ENCODE measurements at regions not wholly inside any gene's neighbourhood (a gene's known extent, or its start where the extent isn't known, plus 50 kb on each side); places are given as distances from the start of the nearest gene placed in this dataset.

DNA sequence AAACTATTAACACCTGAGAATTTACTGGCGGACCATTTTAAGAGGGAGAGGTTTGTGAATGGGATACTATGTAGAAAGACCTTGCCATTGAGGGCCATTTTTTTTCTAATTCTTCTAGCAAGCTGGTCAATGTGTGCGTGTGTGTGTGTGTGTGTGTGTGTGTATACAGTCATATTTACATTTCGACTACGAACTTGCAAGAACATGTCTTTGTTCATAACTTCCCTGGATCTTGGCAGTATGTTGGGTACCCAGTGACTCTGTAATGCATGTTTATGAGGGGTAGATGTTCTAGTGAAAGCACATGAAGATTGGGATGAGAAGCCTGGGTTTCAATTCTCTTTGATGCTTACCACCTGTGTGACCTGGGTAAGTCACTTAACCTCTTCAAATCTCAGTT lies 133.6 kb downstream of the UBE2E3 start:
- no peak for DNase-seq

DNA sequence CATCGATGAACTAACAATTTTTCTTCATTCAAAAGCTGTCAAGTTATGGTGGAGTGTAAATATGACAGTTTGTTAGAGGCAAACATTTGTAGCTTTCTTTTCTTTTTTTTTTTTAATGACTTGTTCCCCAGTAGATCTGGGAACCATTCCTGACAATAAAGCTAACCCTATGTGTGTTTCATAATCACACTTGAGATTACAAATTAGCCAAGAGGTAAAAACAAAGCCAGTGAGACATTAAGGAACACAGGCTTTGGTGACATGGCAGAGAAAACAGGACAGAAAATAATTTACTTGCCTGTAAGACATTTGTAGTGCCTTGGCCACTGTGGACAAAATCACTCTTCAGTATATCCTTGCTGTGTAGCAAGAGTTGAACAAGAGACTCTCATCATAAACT lies 135.9 kb downstream of the UBE2E3 start:
- DNase-seq = no peak

DNA sequence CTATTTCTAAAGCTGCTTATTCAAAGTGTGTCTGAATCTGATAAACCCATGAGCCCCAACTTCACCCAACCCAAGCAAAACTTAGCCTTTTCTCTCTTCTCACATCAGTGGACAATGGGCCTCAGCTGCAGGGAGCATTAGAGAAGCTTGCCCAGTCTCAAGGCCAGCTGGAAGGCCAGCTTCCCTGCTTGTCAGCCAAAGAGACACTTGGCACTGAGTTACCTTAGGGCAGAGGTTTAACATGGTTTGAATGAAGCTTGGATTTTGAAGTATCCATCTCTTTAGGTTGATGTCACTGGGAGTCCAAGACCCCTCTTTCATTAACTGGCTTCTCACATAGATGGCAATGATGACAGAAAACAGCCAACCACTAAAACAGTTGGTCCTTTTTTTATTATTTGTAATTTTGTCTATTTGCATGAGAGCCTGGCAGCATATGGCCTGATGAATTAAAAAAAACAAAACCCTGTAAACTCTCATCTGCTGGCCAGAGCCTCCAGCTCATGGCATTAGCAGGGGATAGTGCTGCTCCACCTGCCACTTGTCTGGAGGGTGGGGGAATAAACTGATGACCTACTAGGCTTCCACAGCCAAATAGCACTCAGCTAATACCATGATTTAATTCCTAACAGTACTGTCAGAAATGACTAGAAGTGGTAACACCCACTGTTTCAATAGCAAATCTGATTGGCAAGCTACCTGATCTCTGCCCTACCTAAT lies 137.0 kb downstream of the UBE2E3 start:
- peak; percentile 16 for DNase-seq

DNA sequence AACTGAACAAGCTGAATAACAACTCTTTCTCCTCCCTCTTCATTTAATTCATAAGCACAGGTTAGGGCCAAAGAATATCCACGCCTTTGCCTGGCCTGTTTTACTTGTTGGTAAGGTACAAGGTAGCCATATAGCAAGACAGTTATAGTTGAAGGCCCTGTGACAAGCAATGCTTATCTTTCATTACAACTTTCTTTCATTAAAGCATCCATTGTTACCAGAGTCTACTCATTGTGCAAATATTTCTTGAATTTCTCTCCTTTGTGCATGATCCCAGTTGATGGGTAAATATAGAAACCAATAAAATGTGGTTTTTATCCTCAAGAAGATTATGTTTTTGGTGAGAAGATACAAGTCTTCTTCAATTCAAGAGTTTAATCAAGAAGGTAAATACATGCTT lies 140.2 kb downstream of the UBE2E3 start:
- DNase-seq = no peak

DNA sequence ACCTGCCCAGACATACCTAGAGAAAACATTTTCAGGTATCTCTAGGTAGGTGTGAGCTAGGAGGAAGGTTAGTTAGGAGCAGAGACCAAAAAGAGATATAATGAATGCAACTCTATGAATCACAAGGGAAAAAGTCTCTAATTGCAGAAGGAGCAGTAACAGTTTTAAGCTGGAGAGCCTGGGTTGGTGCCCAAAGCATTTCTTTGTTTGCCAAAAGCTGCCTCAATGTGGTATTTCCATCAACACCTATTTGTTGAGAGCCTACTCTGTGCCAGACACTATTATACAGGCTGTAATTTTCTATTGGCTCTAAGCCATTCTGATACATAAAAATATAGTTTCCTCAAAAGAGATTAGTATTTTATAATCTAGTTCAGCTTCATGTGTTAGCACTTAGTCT lies 141.6 kb downstream of the UBE2E3 start:
- no peak for DNase-seq

DNA sequence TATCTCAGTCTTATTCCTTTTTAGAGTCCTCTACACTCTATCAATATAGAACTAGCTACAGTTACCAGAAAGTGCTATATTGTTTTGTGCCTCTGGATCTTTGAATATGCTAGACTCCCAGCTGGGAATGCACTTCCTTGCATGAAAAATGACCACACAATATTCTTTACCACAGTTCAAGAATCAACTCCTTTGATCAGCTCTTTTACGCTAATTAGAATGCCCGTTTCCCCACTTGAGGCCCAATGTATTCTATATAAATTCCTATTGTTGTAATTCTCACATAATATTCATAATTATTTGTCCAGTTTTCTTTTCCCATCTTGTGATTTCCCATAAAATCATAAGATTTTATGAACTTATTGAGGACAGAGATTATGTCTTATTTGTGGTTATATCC lies 142.2 kb downstream of the UBE2E3 start:
- no peak for DNase-seq

DNA sequence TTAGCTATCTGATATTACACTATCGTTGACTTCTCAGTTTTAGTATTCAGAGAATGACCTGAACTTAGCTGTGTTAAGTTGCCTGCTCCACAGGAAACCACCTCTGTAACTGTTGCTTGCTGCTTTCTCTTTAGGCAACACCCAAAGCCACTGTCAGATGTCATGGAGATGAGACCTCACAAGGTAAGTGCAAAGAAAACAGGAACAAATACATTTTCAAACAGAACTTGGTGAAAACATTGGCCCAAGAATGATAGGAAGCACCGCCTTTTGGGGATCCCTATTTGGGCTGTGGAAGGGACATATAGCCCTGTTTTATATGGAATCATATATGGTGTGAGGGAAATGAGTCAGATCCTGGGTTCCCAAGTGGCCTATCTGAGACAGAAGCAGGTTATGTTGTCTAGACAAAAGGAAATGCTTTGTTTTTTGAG lies 143.4 kb downstream of the UBE2E3 start:
- DNase-seq = no peak

DNA sequence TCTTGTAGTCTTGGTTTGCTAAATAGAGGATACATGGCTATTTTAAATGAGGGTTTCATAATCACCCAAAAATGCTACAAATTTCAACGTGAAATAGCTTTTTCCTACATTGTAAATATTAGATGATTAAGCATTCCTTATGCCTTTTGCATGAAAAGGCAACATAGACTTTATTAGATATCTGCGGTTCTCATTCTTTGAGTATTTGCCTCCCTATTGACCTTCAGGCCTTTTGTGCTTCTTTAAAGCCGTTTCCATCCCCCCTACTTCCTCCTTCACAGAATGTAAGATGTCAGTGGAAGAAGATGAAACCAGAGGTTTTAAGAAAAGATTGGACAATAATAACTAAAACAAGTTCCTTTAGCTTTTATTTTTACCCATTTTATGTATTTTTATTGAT lies 144.1 kb downstream of the UBE2E3 start:
- no peak for DNase-seq

DNA sequence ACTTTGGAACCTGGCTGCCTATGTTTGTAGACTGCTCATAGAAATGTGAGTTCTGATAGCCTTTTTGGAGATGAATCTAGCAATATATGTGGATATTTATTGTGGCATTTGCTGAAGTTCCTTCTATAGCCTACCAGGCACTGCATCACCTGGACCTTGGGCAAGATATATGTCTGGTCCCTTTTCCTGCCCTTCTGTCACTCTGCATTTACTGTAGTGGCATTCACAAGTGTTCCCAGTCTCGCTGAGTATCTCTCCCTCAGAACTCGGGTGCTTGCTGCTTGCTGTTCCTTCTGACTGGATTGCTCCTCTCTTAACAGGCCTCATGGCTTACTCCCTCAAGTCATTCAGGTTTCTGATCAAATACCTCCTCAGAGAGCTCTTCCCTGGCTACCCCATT lies 145.0 kb downstream of the UBE2E3 start:
- DNase-seq = no peak

DNA sequence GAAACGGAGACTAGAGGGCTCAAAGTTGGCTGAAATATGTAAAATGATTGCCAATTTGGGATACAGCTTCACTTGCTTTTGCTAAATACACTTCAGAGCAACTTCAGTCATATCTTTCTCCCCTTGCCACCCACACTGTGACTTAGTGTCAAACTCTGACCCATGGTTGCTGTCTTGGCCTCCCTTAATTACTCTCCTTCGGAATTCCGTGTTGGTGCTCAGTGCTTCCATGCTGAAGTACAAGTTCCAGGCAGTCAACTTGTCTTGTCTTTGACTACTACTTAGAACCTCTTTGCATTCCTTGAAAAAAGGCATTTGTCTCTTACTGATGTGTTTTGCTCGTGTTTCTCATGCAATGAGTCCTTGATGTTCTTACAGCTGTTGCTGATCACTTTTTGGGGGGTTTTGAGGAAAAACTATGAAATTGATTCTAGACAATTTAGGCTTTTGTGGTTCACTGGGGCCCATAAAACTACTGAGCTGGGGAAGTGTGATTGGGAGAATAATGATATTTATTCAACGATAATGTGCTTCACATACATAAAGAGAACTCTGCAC lies 146.0 kb downstream of the UBE2E3 start:
- DNase-seq = no peak

DNA sequence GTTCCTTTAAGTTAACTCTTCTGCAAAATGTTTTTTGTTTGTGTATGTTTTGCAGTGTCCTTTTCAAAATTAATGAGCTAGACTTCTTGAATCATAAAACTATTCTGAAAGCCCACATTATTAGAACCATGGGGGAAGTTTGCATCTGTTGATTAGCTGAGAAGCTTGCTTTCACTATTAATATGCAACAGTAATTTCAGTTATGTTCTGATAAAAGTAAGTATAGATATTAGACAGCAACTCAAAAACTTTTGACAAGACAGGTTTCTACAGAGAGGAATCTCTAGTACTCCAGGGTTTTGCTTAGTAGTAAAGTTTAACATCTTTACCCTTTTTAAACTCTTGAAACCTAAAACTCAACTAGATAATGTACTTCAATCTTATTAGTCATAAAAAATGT lies 147.8 kb downstream of the UBE2E3 start:
- DNase-seq = no peak

DNA sequence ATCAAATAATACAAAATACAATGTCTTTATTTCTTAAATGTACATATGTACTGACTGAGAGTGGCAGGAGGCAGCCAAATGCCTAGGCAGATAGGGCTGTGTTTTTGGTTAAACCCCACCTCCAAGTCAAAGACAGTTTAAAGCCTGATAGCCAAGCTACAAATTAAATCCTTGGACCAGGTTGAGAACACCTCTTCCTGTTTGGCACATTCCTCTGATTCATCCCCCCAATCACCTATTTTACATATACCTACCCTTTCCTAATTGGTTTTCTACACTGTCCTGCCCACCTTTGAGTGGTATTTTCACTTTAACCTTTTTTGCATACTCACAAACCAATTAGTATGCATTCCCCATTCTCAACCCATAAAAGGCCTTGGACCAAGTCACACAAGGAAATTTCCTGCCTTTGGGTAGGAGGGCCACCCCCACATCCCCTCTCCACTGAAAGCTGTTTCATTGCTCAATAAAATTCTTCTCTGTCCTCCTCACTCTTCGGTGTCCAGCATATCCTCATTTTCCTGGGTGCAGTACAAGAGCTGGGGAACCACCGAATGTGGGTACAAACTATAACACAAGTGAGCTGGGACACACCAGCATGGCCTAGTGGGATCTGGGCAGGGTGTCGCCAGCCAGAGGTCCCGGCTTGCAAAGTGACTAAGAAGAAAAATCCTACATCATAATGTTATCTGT lies 149.1 kb downstream of the UBE2E3 start:
- no peak for DNase-seq

DNA sequence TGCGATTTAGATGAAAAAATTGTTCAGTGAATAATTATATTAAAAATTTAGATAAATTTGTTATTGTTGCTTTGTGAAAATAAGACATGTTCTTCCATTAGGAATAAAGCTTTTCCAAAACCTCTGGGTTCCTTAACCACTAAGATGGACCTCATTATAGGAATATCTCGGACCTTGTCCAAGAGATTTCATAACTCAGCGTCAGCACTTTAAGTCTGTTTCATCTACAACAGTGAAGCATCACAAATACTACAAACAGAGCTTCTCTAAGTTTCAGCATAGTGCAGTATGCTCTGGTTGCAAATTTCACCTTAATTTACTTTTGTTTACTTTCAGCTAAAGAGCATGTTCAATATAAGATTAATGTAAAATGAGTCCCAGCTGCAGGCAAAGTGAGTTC lies 150.3 kb downstream of the UBE2E3 start:
- DNase-seq = no peak

DNA sequence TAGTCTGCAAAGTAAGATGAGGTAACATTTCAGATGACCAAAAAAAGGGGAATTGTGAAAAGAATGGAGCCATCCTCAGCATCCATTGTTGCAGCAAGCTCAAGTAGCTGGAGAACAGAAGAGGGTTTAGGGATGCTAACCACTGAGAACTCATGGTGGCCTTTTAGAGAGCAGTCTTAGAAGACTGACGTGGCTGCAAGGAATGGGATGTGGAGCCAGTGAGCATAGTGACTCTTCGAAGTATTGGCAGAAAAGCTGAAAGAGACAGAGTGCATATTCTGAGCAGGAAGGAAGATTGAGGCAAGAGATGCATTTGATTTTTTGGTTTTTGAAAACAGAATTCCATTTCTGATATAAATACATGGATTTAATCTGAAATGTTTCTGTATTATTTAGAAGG lies 151.2 kb downstream of the UBE2E3 start:
- no peak for DNase-seq

DNA sequence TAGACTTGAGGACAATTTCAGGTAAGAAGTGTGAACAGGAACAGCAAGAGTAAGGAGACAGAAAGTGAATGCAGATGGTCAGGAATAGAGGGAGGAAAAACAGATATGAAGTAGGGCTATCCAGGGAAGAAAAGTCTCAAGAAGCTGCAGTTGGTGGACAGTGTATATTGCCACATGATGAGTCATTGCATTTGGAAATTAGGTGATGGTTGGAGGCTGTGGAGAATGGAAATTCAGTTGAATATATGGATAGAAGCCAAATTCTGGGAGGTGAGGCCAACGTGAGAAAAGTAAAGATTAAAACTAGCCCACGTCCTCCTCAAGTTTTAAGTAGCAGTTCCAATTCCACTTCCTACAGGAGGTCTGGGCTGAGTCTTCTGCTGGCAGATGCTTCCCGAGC lies 158.4 kb downstream of the UBE2E3 start:
- DNase-seq = no peak

DNA sequence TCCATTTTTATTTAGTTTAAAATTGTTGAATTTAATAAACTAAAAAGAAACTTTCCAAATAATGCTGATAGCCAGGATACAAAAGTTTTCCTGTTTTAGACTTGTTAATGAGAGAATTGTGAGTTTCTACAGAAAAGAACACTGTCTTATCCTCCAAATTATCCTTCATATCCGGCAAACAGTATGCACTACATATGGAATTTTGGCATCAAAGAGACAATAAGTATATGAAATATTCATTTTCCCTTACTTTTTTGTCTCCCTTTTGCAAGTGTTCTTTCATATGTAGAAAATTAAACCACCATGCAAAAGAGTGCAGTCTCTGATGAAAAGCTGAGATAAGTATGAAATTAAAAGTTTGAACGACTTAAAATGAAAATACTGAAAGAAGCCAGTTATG lies 159.4 kb downstream of the UBE2E3 start:
- no peak for DNase-seq

DNA sequence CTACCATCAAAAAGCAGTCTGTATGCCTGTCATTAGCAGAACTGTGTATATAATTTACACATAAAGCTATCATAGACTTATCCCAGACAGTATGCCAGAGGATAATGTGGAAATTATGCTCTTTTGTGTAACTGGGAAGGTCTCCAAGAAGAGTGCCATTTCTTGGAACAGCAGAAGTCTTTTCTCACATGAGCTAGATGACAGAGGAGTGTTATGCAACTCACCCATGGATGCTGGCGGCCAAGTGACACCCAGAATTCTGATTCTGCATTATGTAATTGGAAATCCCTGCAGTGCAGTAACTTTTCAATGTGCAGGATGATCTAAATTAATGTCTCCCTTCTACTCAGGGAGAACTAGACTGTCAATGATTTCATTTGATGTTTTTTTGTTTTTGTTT lies 160.0 kb downstream of the UBE2E3 start:
- DNase-seq = no peak

DNA sequence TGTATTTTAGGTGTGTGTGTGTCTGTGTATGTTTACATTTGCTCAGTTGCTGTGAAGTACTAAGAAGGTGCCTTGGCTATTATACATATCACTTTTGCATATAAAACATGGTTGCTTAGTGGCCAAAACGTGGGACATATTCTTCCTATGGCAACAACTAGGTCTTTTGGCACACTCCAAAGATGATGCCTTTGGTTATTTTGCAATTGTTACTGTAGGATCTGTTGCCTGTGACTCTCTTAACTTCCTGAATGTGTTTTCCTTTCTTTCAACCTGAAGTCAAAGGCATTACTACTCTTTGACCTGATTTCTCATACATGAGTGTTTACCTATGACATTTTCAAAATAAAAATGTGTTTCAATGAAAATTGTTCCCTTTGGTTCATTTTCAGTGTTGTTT lies 160.5 kb downstream of the UBE2E3 start:
- no peak for DNase-seq

DNA sequence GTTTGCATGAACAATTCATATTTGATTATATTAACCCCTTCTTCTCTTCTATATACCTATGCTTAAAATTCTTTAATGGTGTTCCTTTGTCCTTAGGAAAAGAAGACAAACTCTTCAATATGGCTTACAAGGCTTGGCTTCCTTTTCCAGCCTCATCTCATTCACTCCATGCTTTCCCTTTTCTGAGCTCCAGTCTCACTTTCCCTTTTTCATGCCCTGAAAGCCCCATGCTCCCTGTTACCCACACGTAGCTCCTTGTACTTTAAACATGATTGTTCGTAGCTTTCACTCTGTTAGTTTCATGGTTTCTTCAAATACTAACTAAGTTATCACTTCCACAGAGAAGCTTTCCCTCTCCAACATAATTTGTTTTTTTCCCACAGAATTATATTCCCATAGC lies 161.3 kb downstream of the UBE2E3 start:
- no peak for DNase-seq

DNA sequence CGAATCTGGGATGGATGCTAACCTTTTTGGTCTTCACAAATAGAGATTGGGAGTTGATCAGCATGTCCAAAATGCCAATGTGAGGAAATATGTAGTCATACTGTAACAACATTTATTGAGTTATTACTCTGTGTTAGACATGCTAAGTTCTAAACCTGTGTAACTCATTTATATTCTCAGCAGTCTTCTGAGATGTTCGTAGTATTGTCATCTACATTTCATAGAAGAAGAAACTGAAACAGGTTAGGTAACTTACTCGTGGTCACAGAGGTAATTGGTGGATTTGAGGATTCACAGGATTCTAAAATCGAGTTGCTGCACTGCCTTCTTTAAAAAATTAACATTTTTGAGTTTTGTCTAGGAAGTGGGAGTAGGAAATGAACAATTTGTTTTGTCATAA lies 162.1 kb downstream of the UBE2E3 start:
- DNase-seq = no peak

DNA sequence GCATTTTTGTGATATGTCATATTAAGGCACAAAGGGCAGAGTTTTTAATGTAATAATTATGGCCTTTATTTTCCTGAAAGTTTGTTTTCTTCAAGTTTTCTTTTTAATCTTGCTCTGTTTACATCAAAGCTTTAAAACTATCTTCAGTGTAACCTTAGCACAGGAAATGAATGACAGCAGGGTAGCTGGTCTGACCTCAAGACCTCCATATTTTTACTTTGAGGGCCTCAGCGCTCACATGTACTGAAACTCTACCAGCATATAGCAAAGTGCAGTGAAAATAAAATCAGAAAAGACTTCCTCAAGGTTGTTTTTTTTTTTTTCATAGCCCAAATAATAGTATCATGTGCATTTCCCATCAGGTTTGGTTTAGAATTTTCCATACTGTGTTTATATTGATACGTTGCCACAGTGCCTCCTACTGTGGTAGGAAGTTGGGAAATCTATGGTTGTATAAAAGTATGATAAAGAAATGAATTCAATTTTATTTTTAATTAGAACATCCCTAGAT lies 163.4 kb downstream of the UBE2E3 start:
- DNase-seq = no peak

DNA sequence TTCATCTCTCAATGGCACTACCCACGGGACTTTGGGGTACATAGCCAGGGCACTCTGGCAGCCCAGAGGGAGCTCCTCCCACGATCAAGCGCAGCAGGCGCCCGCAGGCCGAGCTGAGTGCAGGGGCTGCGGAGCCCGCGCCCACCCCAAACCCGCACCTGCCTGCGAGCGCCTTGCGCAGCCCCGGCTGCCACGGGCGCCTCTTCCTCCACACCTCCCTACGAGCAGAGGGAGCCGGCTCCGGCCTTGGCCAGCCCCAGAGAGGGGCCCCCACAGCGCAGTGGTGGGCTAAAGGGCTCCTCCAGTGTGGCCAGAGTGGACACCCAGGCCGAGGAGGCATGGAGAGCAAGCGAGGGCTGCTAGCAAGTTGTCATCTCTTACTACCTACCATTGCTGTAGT lies 165.2 kb downstream of the UBE2E3 start:
- DNase-seq = no peak

DNA sequence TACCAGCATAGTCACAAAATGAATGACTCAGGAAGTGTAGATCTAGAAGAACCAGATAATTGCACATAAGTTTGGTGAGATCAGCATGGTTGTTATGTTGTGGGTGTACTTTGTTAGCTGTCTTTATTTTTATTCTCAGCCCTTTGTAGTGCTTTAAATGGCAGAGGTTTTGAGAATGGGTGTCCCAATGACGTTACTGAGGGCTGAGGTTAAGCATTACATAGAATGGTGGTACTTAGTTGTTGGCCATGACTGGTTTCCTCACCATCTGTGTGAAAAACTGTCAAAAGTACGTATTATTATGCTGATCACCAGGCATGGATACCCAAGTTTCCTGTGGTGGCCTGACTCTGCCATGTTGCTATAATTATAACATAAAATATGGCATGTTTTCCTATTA lies 165.8 kb downstream of the UBE2E3 start:
- no peak for DNase-seq

DNA sequence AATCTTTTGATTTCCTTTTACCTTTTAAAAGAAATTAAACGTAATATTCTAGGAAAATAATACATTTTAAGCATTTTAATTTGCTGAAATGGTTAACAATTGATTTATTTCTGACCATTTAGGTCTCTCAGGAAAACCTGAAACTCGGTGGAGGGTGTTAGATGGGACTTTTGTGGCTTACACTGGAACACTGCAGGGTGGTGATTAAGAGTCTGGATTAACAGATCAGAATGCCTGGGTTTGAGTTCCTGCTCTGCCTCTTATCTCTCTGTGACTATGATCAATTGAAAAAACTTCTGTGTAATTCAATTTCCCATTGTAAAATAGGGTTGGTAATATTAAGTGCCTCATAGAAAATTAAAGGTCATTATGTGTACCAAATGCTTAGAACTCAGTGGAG lies 168.7 kb downstream of the UBE2E3 start:
- no peak for DNase-seq
